GM21447 (cell line): ENCODE measurements at regions not wholly inside any gene's neighbourhood (a gene's known extent, or its start where the extent isn't known, plus 50 kb on each side); places are given as distances from the start of the nearest gene placed in this dataset.
"Not testable (repeated sequence)": the region's sequence is repeated elsewhere in the genome, so short reads cannot be mapped to it uniquely, and the experiment has no call there.

ENCODE experiments used
- ATAC-seq: cut with Tn5 transposase; IDR thresholded peaks from one replicate; pipeline ENCODE4 v1.9.1; 2021; ENCODE audit not compliant: unreplicated experiment

- ATAC-seq = no peak
Measured at GRCh38 chr5:104139840-104140239, 577.3 kb upstream of the NUDT12 start.

DNA sequence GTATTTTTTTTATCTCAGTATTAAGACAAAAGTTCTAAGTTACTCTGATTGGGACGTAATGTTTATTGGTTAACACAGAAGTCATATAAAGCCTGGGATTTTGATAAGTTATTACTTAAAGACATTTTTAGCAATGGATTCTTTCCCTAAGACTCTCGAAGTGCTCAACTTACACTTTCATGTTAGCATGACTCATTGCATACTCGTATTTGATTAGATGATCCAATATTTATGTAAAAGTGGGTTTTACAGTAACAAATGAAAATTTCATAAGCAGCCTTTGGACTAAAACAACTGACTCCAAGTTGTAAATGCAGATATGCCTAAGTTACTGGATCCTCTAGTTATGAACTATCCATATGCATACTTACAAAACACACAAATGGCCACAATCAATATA lies 567.7 kb upstream of the NUDT12 start:
- ATAC-seq = no peak

- no peak for ATAC-seq
Measured at GRCh38 chr5:104128348-104128747, 565.8 kb upstream of the NUDT12 start.

DNA sequence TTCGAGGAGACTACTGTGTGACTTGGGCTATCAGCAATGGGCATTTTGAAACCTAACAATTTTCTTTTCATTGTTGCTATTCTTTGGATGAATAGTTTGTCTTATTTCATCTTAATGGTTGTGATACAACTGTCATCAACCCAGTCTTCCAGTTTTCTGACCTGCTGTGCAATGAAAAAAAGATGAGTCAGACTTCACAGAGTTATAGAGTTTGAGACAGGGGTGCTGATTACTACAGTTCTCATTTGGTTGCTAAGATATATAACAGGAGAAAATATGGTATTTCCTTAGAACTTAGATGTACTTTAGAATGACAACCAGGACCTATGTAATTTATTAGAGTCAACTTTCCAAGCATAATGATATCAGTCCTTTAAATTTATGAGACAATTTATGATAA lies 564.4 kb upstream of the NUDT12 start:
- no peak for ATAC-seq

DNA sequence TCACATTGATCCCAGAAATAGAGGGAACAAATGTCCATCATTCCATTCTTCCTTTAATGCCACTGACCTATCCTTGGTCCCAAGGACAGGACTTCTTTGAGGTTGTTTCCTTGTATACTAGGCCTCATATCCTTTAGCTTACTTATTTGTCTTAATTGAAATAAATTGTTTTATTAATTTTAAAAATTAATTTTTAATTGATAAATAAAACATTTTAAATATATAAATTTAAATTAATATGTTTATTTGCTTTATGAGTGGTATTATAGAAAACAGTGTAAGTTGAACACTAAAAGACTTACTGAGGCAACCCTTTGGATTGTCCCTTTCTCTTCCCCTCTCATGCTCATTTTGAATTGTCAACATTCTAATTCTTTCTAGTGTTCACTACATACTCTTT lies 556.9 kb upstream of the NUDT12 start:
- ATAC-seq = no peak

DNA sequence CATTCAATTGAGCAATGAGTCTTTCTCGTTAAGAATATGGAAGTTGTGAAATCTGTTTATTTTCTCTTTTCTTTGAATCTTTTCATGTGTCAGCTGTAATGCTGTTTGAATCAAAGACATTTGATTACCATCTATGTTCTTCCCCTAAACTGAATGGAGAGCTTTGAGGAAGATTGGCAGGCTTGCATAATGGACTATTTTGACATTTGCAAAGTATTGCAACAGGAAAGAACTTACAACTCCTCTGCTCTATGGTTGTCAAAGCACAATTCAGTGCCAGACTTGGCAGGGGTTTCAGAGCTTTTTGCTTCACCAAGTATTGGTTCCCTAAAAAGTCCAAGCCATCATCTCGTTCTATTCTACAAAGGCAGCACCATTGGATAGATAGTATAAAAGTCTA lies 549.0 kb upstream of the NUDT12 start:
- no peak for ATAC-seq

DNA sequence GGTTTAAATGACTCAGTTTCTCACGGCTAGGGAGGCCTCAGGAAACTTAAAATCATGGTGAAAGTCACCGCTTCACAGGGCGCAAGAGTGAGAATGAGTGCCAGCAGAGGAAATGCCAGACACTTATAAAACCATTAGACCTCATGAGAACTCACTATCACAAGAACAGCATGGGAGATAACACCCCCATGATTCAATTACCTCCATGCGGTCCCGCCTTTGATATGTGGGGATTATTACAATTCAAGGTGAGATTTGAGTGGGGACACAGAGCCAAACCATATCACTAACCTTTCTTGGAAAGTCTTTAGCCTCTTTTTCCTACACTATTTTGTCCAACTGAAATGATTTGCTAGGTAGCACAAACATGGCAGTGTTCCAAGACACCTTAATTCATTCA lies 533.9 kb upstream of the NUDT12 start:
- ATAC-seq = no peak

DNA sequence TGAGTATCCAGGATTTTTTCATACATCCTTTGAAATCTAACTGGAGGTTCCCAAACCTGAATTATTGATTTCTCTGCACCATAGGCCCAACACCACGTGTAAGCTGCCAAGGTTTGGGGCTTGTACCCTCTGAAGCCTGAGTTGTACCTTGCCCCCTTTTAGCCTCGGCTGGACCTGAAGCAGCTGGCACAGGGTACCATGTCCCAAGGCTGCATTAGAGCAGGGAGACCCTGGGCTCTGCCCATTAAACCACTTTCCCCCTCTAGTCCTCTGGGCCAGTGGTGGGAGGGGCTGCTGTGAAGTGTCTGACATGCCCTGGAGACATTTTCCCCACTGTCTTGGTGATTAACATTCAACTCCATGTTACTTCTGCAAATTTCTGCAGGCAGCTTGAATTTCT lies 532.9 kb upstream of the NUDT12 start:
- no peak for ATAC-seq

- no peak for ATAC-seq
Measured at GRCh38 chr5:104088876-104089778, 526.5 kb upstream of the NUDT12 start.

- no peak for ATAC-seq
Measured at GRCh38 chr5:104084896-104085295, 522.3 kb upstream of the NUDT12 start.

GRCh38 chr5:104082754-104083153 lies 520.2 kb upstream of the NUDT12 start:
- no peak for ATAC-seq

GRCh38 chr5:104081232-104081631 lies 518.6 kb upstream of the NUDT12 start:
- no peak for ATAC-seq

DNA sequence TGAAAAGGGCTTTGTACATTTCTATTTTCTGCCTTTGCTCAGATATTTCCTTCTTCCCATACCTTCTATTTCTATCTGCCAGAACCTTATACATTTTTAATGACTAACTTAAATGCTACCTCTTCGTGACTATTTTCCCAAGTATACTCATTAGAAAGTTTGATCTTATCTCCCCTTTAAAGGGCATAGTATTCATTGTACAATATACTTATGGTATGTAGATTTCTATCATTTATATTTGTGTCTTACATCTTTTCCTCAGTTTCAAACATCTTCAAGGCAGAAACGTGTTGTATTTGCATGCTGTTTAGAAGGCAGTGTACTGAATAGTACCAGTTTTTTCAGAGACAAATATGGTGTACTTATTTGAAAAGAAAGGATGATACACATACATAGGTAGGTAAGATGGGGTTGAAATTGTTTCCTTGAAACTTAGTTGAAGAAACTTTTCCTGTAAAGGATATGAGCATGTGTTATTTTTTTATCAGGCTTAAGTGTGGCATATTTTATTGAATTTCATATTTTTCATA lies 518.1 kb upstream of the NUDT12 start:
- no peak for ATAC-seq

- not testable (repeated sequence) for ATAC-seq
Measured at GRCh38 chr5:104079861-104080645, 517.5 kb upstream of the NUDT12 start.

DNA sequence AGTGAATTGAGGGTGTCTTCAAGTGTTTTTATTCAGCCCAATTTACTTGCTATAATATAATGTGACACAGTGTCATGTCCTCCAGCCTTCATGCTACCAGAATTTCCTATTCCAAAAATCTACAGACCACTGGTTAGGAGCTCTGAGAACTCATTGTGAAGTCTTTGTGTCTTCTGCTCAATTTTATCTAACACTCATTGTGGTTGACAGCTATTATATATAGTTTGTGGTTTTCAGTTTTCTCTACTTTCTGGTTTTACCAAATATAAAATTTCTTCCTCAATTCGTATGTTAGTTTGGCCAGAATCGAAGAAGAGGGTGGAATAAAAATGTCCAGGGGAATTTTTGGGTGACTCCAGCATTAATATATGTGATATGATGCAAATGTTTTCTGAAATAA lies 509.3 kb upstream of the NUDT12 start:
- no peak for ATAC-seq

DNA sequence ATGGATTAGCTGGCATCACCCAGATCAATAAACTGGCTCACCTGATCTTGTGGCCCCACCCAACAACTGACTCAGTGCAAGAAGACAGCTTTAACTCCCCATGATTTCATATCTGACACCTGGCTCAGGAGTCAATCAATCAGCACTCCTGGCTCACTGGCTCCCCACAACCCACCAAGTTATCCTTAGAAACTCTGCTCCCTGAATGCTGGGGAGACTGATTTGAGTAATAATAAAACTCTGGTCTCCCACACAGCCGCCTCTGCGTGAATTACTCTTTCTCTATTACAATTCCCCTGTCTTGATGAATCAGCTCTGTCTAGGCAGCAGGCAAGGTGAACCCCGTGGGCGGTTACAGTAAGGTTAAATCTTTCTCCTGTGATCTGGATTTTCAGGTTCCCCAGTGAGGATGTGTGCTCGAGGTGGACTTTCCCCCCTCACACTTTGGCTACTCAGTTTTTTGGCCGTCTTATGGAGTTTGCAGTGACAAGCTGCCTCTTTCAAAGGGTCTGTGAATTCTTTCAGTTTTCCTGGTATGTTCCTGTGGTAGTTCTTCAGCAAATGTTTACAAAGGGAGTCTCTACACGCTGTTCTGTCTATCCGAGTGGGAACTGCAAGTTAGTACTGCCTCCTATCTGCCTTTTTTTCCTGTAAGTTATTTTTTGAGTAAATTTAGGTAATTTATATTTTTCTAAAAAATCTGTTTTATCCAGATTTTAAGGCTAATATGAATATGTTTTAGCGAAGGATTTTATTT lies 500.2 kb upstream of the NUDT12 start:
- no peak for ATAC-seq

- ATAC-seq = no peak
Measured at GRCh38 chr5:104061707-104062106, 499.1 kb upstream of the NUDT12 start.

GRCh38 chr5:104053353-104053649 lies 490.7 kb upstream of the NUDT12 start:
- ATAC-seq = no peak

- ATAC-seq = no peak
Measured at GRCh38 chr5:104052558-104053352, 490.2 kb upstream of the NUDT12 start.

GRCh38 chr5:104050436-104050835 lies 487.8 kb upstream of the NUDT12 start:
- no peak for ATAC-seq

DNA sequence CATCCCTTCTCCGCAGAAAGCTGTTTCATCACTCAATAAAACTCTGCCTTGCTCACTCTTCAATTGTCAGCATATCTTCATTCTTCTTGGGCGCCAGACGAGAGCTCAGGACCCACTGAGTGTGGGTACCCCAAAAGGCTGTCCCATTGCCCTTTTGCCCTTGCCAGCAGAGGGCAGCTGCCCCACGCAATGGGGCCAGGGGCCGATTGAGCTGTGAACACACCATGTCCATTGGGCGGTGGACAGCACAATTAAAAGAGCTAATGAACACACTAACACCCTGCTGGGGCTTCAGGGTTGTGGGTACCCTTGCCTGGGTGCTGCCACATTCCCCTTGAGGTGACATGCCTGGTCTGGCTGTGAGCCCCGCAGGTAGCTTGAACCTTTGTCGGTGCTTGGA lies 487.2 kb upstream of the NUDT12 start:
- ATAC-seq = no peak
